Gastrocnemius medialis (tissue), 4 donors: ENCODE measurements at regions not wholly inside any gene's neighbourhood (a gene's known extent, or its start where the extent isn't known, plus 50 kb on each side); places are given as distances from the start of the nearest gene placed in this dataset.

Source experiments
- CTCF ChIP-seq, 5 experiments: fragments of 450-650 bp in 3 of 5; fragments of 200-600 bp in 2 of 5; sonication (generic) in 2 of 5; IDR thresholded peaks in 4 of 5; conservative IDR thresholded peaks in 1 of 5; 1 replicate in 4 of 5; 2 replicates in 1 of 5; pipeline ENCODE4 v1.5.1; 2016 to 2019; ENCODE audit warnings: antibody characterized with exemption in 5 of 5, mild to moderate bottlenecking in 3 of 5, moderate library complexity in 3 of 5
- POLR2A ChIP-seq, 2 donors: fragments of 450-650 bp; IDR thresholded peaks; one replicate each; pipeline ENCODE4 v1.6.1; 2017; ENCODE audit warnings: antibody characterized with exemption in 2 of 2, mild to moderate bottlenecking in 2 of 2, moderate library complexity in 2 of 2

GRCh38 chr10:64519831-64520230 lies 998.6 kb downstream of the REEP3 start:
- TF ChIP-seq CTCF (IDR thresholded peaks at IDR 0.05 in 4 of 5, conservative IDR thresholded peaks at IDR 0.05 in 1 of 5), result no peak
- no peak for TF ChIP-seq POLR2A (IDR thresholded peaks at IDR 0.05)
